MCF 10A (cell line): ENCODE measurements at regions not wholly inside any gene's neighbourhood (a gene's known extent, or its start where the extent isn't known, plus 50 kb on each side); places are given as distances from the start of the nearest gene placed in this dataset.

Experiments
- BruUV-seq: library from RNA; stranded (reverse); fragments of 400-500 nt; replicated peaks from 2 replicates; lab custom pipeline; 2021; lab: Mats Ljungman, UMichigan
- CTCF ChIA-PET: fragments of 300-600 bp; sonication (Branson Sonifier 250); formaldehyde crosslinking; extraction: SDS; loops from one replicate; lab custom pipeline; 2021; ENCODE audit warnings: antibody characterized with exemption, inconsistent platforms; lab: Yijun Ruan, JAX
- POLR2A ChIA-PET: fragments of 300-600, 350-650 bp; sonication (Branson Sonifier 250); formaldehyde crosslinking; extraction: SDS; loops from one replicate; lab custom pipeline; 2020; ENCODE audit warnings: antibody characterized with exemption, inconsistent platforms; lab: Yijun Ruan, JAX
- DNase-seq: peaks from one replicate; pipeline ENCODE4 v3.0.0-alpha.2; 2018; ENCODE audit not compliant: unreplicated experiment
- H3K27ac Mint-ChIP-seq: one replicate; pipeline ENCODE4 v1.8.0; 2022; ENCODE audit warnings: mild to moderate bottlenecking, low read depth, mixed read lengths; ENCODE audit not compliant: unreplicated experiment
- H3K27me3 Mint-ChIP-seq: one replicate; pipeline ENCODE4 v1.8.0; 2022; ENCODE audit warnings: mixed read lengths; ENCODE audit not compliant: insufficient read depth, unreplicated experiment
- H3K36me3 Mint-ChIP-seq: one replicate; pipeline ENCODE4 v1.8.0; 2022; ENCODE audit warnings: mild to moderate bottlenecking, moderate library complexity, mixed read lengths; ENCODE audit not compliant: insufficient read depth, unreplicated experiment
- H3K4me1 Mint-ChIP-seq: one replicate; pipeline ENCODE4 v1.8.0; 2022; ENCODE audit warnings: mixed read lengths; ENCODE audit not compliant: insufficient read depth, unreplicated experiment
- H3K4me3 Mint-ChIP-seq: one replicate; pipeline ENCODE4 v1.8.0; 2022; ENCODE audit warnings: mild to moderate bottlenecking, moderate library complexity, mixed read lengths; ENCODE audit not compliant: unreplicated experiment
- H3K9me3 Mint-ChIP-seq: one replicate; pipeline ENCODE4 v1.8.0; 2022; ENCODE audit warnings: mixed read lengths; ENCODE audit not compliant: unreplicated experiment
- CTCF ChIP-seq: fragments of 200-600 bp; IDR thresholded peaks from one replicate; pipeline ENCODE4 v1.8.0; 2022; ENCODE audit warnings: antibody characterized with exemption, mild to moderate bottlenecking; ENCODE audit not compliant: unreplicated experiment
- intact Hi-C: fragments of 100-400 bp; cut with micrococcal nuclease; formaldehyde crosslinking; loops from 2 replicates; pipeline ENCODE4 v1.14.1; 2022

GRCh38 chr2:128501700-128502099, 183.0 kb upstream of the HS6ST1 start:
- Mint-ChIP-seq H3K27me3 (no peaks in the 10 kb centered on the region), H3K36me3 (no peaks in the 10 kb centered on the region), H3K4me1 (no peaks in the 10 kb centered on the region), H3K9me3 (peaks cover 5% of the 10 kb centered on the region), H3K4me3 (no peak overlapping the region), H3K27ac (no peak overlapping the region)
- no peak for DNase-seq
- no peak for TF ChIP-seq CTCF
- no TSS peak for BruUV-seq
- intact Hi-C loops: no loop called here
- ChIA-PET POLR2A (no interaction called here), CTCF (no interaction called here)

- no TSS peak for BruUV-seq
- intact Hi-C loops: no loop called here
- POLR2A ChIA-PET: no interaction called here
- no peak for DNase-seq
- Mint-ChIP-seq H3K4me1 (no peaks in the 10 kb centered on the region), H3K9me3 (peaks cover 5% of the 10 kb centered on the region), H3K27ac (no peak overlapping the region), H3K36me3 (no peaks in the 10 kb centered on the region), H3K27me3 (no peaks in the 10 kb centered on the region), H3K4me3 (no peak overlapping the region)
- CTCF ChIA-PET: no interaction called here
- TF ChIP-seq CTCF: no peak
Observed at GRCh38 chr2:128502200-128502599, 183.5 kb upstream of the HS6ST1 start.

GRCh38 chr2:128502638-128503246, 184.1 kb upstream of the HS6ST1 start:
- Mint-ChIP-seq H3K4me3 (no peak overlapping the region), H3K4me1 (no peaks in the 10 kb centered on the region), H3K36me3 (no peaks in the 10 kb centered on the region), H3K27me3 (no peaks in the 10 kb centered on the region), H3K9me3 (peaks cover 5% of the 10 kb centered on the region), H3K27ac (no peak overlapping the region)
- BruUV-seq: no TSS peak
- DNase-seq: no peak
- TF ChIP-seq CTCF: no peak
- intact Hi-C loops: no loop called here
- ChIA-PET CTCF (no interaction called here), POLR2A (no interaction called here)

GRCh38 chr2:128503399-128504245, 185.0 kb upstream of the HS6ST1 start:
- Mint-ChIP-seq H3K4me3 (no peak overlapping the region), H3K27me3 (no peaks in the 10 kb centered on the region), H3K27ac (no peak overlapping the region), H3K4me1 (no peaks in the 10 kb centered on the region), H3K9me3 (no peaks in the 10 kb centered on the region), H3K36me3 (no peaks in the 10 kb centered on the region)
- TF ChIP-seq CTCF: no peak
- BruUV-seq: no TSS peak
- ChIA-PET CTCF (no interaction called here), POLR2A (interaction anchor here (0.6 kb wide), 1 partner anchor 235 kb away, joined by 4 read pairs; no protein-coding TSS in a partner anchor)
- intact Hi-C loops: no loop called here
- no peak for DNase-seq
